MV-4-11 (cell line): ENCODE measurements at regions not wholly inside any gene's neighbourhood (a gene's known extent, or its start where the extent isn't known, plus 50 kb on each side); places are given as distances from the start of the nearest gene placed in this dataset.

Experiments
- DNase-seq: peaks from one replicate; lab custom pipeline; 2025; lab: John Stamatoyannopoulos, UW

DNA sequence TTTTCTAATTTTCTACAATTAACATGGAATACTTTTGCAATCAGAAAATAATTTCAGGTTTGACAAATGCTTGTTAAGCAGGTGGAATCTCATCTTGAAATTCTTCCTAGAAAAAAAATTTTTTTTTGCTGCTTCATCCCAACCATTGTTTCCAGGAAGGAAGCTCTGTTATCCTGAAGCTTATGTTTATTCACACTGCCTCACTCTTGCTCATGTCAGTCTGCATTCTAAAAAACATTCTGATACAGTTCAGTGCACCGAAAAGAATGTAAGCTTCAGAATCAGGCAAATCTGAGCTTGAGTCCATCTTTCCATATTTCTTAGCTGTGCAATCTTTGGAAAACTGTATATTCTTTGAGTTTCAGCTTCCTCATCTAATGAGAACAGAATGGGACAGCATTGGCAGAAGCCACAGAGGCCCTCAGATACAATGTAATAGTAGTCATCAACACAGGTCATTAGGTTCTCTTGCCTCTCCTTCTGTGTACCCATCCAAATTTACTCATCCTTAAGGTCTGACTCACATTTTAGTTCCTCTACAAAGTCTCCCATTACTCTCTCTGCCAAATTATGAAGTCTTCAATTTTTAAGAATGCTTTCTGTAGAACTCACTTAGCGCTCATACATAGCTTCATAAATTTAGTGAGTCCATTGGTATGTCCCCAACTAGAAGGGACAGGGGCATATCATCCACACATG is 881.8 kb upstream of the NR2F2 start:
- DNase-seq, result peak; percentile 5

DNA sequence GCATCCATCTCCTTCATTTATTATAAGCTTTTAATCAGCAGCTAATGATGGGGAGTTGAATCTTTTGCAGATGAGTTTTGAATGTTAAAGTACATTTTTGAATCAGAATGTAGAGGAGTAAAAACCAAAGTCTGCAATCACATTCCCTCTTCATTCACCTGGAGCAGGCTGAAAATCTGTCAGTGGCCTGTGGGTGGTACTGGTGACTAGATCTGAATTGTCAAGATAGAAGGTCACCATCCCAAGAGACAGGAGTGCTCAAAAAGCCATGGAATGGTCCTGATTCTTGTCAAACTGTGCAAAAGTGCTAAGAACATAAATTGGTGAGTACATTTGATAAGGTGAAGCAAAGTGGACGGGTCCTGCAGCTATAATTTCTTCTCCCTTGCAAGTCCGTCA is 881.3 kb upstream of the NR2F2 start:
- no peak for DNase-seq

DNA sequence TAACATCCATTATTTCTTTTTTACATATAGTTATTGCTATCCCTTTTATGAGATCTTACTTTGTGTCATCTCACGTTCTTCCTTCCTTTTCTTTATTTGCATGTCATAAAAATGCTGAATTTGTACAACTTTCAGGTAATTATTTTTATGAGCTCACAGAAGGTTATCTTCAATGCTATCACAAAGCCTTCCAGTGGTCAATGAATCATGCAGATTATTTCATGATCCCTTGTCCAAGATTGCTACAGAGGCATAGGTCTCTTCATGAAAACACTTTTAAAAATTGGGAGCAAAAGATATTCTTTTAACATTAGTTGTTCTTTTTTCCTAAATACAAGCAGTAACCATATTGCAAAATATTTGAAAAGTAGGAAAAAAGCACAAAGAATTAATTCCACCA is 880.1 kb upstream of the NR2F2 start:
- DNase-seq, result no peak

DNA sequence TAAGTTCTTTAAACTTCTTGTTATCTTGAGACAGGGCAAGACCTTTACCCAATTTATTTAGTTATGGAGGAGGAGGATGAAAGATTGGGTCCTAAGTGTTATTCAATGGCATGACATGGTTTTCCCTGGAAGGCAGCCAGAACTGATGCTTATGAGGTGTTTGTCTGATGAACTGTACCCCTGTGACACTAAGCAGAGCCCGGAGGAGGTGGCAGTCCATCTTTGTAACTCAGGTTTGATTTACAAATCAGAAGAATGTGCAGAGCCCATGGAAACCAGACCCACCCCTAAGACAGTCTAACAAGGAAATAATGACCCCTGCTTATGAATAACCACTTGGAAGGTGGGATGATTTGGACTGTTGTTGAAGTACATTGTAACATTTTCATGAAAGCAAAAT is 878.6 kb upstream of the NR2F2 start:
- no peak for DNase-seq

DNA sequence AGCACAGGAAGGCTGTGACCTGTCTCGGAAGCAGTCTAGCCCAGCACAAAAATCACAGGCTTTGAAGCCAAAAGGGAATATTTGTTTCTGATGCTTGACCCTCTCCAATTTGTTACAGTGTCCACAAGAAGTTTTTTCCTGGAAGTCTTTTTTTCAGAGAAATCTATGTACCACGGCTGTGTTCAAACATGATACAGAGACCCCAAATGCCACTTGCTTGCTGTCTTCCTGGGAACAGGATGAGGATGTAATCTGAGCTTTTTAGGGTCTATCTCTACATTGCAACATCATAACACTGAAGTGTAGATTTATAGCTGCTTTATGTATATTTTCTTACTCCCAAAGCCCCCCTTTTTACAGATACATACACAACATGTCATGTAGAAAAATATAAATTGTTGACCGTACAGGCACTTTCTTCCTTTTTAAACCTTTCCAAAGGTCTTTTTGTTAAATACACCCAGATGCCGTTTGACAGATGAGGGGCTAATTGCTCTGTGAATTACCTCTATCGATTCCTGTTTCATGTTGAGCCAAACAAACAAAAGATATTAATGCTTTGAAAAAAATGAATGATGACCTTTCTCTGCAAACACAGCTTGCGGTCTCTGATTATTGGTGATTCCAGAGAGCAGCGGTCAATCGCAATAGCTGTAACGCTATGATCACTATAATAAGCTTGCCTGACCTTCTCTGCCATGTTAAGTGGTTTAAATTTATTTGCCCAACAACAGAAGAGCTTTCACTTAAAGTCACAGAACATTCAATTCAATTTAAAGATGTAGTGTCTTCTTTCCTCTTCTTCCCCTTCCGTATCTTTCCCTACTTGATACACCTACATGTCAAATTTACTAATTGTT is 875.9 kb upstream of the NR2F2 start:
- DNase-seq, result no peak

DNA sequence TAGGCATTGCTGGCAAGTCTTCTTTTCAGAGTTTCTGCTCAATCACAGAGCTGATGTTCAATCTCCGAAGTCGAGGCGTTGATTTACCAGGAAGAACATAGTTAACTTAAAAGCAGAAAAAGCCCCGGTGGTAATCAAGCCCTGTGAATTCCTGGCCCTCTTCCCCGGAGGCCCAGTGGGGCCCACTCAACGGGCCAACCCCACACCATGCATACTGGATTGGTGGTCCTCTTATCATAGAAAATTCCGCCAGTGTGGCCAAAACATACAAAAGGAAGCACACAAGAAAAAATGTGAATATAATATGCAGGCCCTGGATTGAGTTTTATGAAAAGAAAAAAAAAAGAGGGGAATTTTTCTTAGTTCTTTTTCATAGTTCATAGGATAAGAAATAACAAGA is 873.0 kb upstream of the NR2F2 start:
- DNase-seq, result no peak

DNA sequence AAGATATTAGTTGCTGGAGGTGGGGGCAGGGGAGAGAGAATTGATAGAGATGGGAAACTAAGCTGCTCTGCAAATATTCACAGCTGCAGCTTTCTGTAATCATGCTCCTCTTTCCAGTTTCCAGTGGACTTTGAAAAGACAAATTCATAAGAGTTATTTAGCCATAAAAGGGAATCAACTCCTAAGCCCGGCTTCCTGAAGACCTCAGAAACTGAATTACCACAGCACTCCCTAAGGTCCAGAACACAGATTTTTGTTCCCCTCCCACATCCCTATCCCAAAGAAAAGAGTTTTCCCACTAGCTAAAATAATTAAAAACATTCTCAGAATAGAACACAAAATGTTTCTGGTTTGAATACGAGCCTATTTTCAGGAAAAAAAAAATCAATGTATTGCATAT is 871.8 kb upstream of the NR2F2 start:
- DNase-seq, result no peak

DNA sequence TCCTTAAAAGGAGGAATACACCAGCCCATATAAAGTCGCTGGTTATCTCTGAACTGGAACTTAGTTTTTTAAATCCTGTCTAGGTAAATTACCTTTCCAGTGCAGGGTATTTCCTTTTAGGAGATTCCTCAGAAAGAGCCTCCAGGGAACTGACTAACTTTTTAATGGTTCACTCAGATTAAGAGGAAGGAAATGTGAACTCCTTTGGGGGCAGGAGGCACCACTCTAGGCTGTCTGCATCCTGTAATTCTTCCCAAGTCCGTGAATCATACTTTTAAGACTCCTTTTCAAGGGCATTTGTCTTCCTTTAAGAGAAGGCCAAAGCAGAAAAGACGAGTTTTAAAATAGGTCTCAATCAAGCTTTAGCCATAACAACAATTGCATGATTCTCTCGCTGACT is 871.2 kb upstream of the NR2F2 start:
- DNase-seq, result no peak

DNA sequence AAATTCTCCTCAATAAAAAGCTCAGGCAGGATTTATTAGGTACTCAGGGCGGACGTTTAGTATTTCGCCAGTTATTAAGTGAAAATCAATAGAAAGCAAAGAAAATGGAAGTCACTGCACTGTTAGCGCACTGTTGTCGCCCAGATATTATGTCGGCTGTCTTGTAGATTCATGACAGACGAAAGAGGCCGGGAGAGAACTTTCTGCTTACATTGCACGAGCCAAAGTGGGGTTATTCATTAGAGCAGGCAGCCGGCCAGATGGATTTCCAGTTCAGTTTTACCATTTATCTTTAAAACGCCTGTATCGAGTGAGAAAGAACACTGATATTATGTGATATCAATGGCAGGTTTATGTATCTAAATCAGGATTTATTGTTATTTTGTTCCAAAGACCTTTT is 866.0 kb upstream of the NR2F2 start:
- DNase-seq, result no peak

DNA sequence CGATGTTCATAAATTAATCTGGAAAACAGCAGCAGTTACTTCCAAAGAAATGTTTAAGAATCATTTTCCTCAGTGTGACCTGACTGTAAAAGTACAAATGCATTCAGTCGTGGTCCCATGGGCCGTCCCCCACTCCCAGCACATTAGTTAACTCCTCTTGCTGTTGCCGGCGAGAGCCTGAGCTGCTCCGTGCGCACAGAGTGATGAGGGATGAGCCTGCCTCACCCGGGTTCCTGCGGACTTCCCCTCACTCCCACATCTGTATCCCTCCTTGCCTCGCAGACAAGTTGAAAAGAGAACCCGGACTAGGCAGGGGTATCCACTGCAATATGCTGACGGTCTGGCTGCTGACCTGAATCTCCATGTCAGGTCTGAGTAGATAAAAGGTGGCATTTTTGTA is 861.7 kb upstream of the NR2F2 start:
- no peak for DNase-seq

DNA sequence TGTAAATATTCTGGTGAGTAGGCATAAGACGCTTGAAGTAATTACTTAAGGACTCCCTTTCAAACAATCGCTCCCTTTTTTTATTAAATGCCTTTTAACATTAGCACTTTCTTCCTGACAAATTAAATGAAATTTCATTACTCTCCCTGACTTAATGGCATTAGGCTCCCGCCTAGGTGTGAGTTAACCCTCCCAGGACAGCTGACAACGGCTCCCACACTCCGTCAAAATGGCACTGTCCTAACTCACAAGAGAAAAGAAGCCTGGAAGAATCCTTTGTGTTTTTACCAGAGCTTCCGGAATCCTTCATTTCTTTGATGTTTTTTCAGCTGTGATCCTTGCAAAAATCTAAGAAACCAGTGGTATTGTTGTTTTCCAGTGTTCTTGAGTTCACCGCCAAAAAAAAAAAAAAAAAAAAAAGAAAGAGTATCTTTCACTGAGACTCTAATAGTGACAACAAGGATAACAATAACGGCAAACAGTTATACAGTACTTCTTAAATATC is 861.0 kb upstream of the NR2F2 start:
- DNase-seq, result no peak

DNA sequence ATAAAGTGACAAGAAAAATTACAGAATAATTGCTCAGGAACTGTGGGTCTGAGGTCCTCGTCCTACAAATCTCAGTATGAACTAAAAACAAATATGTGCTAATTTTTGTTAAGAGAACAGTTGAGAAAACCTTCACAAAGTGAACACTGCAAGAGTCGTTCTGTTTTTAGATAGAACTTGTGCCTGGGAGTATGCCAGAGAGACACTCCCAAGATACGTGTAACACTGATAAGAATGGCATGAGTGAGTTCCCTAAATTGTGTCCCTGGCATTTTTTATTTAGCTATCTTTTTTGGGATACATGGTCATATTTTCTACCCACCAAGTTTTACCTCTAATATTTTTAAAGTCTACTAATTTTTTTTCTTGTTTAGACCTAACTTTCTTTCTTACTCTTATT is 860.0 kb upstream of the NR2F2 start:
- DNase-seq, result no peak

DNA sequence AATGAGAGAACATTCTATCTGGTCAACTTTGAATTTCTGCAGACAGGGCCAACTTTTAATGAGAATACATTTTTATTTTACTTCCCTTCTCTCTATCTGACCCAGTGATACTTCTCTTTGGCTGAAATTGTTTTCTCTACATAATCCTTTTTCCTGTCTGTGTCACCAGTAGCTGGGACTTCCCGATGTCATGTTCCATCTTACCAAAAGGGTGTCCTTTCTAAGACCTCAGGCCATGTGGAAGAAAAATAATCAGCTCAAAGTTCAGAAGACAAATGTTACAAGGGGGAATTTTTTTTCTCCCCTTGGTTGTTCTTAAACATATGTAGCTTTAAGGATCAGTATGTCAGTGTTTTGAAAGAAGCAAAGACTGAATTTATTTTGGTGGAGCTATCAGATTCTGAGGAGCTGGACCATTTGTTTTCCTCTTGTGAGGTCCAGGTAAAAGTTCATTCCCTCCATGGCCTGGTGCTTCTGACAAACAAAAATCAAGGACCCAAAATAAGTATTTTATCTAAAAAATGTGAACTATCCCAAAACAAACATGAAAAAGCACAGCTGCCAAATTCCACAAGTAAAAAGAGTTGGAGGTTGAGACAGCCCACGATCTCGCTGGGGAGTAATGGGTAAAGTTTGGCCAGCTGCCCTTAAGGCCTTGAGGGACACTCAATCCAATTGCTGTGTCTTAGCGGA is 859.4 kb upstream of the NR2F2 start:
- DNase-seq, result no peak

DNA sequence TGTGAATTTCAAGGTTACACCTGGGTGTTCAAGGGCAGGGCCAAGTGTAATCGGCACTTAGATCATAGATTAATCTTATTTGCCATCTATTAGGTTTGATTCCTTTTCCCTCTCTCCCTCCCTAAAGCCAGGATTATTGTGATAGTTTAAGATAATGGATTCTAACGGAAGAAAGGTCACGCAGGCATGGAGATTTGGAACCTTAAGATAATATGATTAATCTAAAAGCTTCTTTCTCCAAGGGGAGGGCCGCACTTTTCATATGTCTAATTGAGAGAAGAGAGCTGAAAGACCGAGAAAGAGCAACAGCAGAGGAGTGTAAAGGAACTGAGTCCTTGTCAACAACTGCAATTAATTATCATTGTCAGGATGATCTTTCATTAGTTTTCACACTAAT is 858.8 kb upstream of the NR2F2 start:
- DNase-seq, result no peak

DNA sequence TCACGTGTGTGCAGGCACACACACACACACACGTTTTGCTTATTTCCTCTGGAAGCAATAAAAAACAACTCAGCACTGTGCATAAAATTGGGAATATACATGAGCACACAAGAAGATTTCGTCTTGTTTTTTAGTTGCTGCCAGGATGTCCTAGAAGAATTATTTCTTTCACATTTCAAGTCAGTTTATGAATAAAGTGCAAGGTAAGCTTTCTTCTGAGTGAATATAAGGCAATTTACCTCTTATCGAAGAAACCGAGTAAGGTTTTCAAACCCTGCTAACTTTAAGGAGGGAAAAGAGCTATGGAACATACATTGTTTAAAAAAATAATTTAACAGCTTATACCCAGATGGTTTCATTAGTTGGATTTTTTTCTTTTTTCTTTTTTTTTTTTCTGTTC is 855.4 kb upstream of the NR2F2 start:
- DNase-seq, result no peak

DNA sequence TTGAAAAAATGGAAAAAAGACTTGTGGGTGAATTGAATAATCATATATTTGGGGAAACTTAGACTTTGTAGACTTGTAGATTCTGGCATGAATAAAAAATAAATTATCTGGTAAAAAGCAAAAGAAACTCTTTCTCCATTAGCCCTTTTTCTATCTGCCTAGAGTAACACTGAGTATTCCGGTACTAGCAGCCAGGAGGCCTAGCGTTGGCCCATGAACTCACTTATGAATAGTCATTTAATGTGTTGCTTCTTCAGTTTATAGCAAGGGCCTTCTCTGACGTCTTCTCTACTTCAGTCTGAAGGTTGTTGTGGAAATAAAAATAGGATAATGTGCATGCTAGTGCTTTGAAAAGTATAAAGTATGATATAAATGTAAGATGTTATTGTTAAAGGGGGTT is 851.2 kb upstream of the NR2F2 start:
- no peak for DNase-seq

DNA sequence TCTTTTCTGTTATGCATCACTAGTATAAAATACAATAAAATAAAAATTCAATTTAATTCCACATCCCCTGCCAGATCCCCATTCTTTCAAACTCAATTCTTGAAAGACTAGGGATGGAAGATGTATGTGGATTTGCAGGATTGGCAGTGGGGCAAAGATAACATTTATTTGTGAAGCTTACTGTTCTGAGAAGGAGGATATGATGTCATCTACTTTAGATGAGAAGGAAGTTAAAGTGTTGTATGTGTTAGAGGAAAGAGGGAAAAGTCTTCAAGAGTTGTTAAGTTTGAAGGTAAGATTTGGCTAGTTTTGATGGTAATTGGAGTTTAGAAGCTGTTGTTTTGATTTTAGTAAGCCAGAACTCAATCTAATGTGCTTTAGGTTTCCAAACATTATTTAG is 845.1 kb upstream of the NR2F2 start:
- DNase-seq, result no peak

DNA sequence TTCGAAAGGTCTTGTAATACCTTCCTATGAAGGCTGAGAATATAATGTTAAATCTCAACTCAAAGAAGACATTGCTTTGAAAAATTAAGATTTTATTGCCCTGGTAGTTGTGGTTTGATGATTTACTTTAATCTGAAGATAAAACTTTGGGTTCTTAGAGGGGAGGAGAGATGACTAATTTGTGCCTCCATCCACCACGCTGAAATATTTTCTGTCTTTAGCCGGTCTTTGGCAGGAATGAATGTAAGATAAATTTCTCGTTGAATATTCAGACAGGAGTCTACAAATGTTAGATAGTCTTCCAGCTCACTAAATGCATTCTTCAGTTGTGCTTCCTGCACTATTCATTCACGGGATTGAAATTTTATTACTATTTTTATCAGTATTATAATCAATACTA is 844.3 kb upstream of the NR2F2 start:
- DNase-seq, result no peak

DNA sequence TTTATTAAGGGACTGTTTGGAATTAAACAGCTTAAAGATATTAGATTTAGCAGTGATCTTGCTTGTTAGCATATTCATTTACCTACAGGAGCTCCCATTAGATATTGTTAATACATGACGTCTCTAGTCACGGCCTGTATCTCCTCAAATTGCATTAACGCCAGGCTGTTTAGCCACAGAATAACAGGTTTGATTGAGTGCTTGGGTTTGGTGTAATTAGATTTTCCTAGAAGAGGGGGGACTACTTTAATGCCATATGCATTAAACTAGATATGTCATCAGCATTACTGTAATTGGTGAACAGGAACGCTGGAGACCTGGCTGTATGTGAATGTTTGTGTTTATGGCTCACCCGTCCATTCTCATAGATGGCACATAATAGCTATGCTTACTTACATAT is 841.4 kb upstream of the NR2F2 start:
- DNase-seq, result no peak

DNA sequence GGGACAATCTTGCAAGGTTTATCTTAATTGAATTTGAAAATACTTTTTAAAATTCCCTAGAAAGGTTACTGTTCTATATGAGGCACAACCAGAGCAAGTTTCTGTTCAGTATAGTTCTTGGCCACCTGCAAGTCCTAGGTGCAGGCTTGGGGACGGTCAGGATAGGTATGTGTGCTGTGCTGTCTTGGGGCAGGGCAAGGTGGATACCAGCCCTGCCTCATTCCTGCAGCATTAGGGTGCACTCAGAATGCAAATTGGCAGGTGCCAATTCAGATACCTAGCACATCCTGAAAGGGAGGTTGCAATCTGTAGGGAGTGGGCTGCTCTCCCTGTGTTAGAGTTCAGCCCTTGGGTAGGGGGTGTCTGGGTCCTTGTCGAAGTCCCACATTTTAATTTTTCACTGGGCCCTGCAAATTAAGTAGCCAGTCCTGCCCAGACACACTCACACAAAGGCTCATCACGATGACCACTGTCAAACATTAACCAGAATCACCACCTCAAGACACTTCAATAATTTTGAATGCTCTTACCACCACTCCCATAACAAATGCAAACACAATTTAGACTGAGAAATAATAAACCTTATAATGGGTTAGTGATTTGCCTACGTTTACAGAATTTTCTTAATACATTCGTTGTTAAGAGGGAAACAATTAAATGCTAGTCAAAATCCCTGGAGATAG is 838.0 kb upstream of the NR2F2 start:
- no peak for DNase-seq

DNA sequence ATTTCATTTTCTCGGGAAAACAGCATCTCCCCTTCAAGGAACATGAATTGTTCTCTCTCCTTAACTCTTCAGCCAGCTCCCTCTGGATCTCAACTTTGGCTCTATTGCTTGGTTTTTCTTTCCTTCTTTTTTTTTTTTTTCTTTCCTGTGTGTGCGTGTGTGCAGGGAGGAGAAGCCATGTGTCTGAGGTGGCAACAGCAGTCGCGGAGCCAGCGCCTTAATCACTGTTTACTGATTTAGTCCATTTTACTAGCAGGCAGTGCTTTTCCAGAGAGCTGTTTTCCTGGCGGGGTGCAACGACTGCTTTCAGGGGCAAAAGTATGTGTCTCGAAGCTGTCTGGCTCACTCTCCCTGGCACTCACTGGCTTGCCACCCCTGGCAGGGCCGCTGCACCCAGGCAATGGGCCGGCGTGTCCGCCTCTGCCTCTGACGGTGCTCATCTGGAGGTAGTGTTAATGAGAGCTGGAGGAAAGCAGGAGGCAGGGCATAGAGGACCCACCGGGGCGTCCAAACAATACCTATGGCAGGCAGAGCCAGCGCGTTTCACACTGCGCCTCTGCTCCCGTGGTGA is 835.4 kb upstream of the NR2F2 start:
- no peak for DNase-seq

DNA sequence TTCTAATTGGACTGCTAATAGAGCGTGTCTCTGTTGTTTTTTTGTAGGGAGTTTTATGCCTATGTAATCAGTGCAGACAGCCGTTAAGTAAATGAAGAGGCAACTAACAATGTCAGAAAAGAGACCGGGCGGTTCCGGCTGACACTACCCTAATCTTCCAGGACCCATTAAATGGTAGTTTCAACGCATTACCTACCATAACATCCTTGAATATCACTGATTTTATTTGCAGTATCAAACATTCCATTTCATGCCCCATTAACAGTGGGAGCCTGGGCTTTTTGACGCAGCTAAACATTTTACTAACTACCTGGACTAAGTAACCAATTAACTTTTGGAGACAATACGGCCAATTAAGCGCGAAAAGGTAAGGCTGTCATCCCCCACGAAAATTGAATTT is 832.9 kb upstream of the NR2F2 start:
- DNase-seq, result no peak
